ENCODE measurements at regions not wholly inside any gene's neighbourhood (a gene's known extent, or its start where the extent isn't known, plus 50 kb on each side); places are given as distances from the start of the nearest gene placed in this dataset.

DNA sequence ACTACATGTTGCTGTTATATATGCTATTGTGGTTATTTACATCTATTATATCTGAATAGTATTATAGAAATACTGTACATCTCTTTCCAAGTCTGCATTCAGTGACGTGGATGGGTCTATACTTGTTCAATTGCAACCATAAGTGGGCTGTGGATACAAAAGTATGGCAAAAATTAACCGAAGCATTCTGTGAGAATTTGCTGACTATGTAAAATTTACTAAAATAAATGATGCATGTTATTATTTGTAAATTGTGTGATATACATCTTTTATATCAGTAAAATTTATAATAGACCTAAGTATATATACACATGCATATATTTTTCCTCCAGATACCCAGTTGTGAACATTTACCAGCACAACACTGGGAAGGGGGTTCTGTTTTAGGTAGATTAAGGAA is 215.1 kb downstream of the NECTIN3 start:
- Mint-ChIP-seq H3K27me3 (ENCODE audit: low read depth in 2 of 2) (no peaks in the 10 kb centered on the region), H3K4me1 (peaks cover 0 to 6% of the 10 kb centered on the region in 2 donors), H3K9me3 (no peaks in the 10 kb centered on the region), H3K27ac (no peak overlapping the region), H3K36me3 (no peaks in the 10 kb centered on the region), H3K4me3 (no peak overlapping the region)
- H3K4me1 ChIP-seq (ENCODE audit: control insufficient read depth, insufficient read depth, low read length): no peaks in the 10 kb centered on the region
- 90% methylated on average over 2 of the region's 2 CpGs for WGBS (ENCODE audit: insufficient coverage)
- no peaks in the 10 kb centered on the region for H3K9me3 ChIP-seq (ENCODE audit: control insufficient read depth, insufficient read depth, low read length)
- TF ChIP-seq, protein P1, sequence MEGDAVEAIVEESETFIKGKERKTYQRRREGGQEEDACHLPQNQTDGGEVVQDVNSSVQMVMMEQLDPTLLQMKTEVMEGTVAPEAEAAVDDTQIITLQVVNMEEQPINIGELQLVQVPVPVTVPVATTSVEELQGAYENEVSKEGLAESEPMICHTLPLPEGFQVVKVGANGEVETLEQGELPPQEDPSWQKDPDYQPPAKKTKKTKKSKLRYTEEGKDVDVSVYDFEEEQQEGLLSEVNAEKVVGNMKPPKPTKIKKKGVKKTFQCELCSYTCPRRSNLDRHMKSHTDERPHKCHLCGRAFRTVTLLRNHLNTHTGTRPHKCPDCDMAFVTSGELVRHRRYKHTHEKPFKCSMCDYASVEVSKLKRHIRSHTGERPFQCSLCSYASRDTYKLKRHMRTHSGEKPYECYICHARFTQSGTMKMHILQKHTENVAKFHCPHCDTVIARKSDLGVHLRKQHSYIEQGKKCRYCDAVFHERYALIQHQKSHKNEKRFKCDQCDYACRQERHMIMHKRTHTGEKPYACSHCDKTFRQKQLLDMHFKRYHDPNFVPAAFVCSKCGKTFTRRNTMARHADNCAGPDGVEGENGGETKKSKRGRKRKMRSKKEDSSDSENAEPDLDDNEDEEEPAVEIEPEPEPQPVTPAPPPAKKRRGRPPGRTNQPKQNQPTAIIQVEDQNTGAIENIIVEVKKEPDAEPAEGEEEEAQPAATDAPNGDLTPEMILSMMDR (IDR thresholded peaks at IDR 0.05): no peak
- ATAC-seq (no peak), DNase-seq (no peak)
- intact Hi-C loops (cut with micrococcal nuclease): no loop called here
- H3K4me3 ChIP-seq (ENCODE audit: low read length): no peak overlapping the region
- H3K27ac ChIP-seq (ENCODE audit: low read length): no peak overlapping the region
- H3K27me3 ChIP-seq (ENCODE audit: control insufficient read depth, insufficient read depth, low read length): no peaks in the 10 kb centered on the region
- no peaks in the 10 kb centered on the region for H3K36me3 ChIP-seq (ENCODE audit: control insufficient read depth, insufficient read depth, low read length)

DNA sequence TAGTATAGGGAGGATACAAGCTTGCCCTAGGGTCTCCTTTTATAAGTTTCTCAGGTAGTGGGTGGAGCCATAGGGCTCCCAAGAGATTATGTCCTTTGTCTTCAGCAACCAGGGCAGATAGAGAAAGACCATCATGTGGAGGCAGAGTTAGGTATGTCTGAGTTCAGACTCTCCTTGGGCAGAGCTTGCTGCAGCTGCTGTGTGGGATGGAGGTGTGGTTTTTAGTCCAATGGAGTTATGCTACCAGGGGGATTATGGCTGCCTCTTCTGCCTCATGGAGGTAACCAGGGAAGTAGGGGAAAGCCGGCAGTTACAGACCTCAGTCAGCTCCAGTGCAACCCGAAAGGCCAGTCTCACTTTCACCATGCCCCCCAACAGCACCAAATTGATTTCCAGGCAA is 220.5 kb downstream of the NECTIN3 start:
- no peak overlapping the region for H3K4me3 Mint-ChIP-seq
- Histone ChIP-seq H3K9me3 (ENCODE audit: control insufficient read depth, insufficient read depth, low read length) (no peaks in the 10 kb centered on the region), H3K27me3 (ENCODE audit: control insufficient read depth, insufficient read depth, low read length) (no peaks in the 10 kb centered on the region), H3K36me3 (ENCODE audit: control insufficient read depth, insufficient read depth, low read length) (no peaks in the 10 kb centered on the region), H3K4me3 (ENCODE audit: low read length) (no peak overlapping the region), H3K4me1 (ENCODE audit: control insufficient read depth, insufficient read depth, low read length) (no peaks in the 10 kb centered on the region), H3K27ac (ENCODE audit: low read length) (no peak overlapping the region)
- no peak overlapping the region for H3K27ac Mint-ChIP-seq
- 100% methylated on average over 2 of the region's 2 CpGs for WGBS (ENCODE audit: insufficient coverage)
- no peaks in the 10 kb centered on the region for H3K9me3 Mint-ChIP-seq
- no peaks in the 10 kb centered on the region for H3K36me3 Mint-ChIP-seq
- TF ChIP-seq, protein P1 (IDR thresholded peaks at IDR 0.05): no peak
- ATAC-seq (no peak), DNase-seq (no peak)
- intact Hi-C loops (cut with micrococcal nuclease): no loop called here
- H3K27me3 Mint-ChIP-seq (ENCODE audit: low read depth in 2 of 2): peaks cover 0 to 6% of the 10 kb centered on the region in 2 donors
- no peaks in the 10 kb centered on the region for H3K4me1 Mint-ChIP-seq

DNA sequence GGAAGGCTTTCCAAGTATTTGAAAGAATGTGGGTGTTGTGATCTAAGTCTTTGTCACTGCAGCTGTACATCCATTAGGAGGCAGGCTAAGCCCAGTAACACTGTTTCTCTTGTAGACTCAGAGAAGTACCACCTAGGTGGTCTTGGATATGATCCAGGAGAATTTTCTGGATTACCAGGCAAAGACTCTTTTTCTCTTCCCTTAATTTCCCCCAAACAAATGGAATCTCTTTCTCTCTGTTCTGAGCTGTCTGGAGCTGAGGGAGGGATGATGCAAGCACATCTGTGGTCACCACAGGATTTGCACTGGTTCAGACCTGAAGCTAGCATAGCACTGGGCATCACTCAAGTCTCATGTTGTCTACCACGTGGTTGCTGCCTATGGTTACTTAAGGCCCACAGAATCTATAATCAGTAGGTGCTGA is 227.6 kb downstream of the NECTIN3 start:
- ATAC-seq (no peak), DNase-seq (no peak)
- intact Hi-C loops (cut with micrococcal nuclease): no loop called here
- TF ChIP-seq, protein P1 (IDR thresholded peaks at IDR 0.05): no peak
- H3K27me3 Mint-ChIP-seq (ENCODE audit: low read depth in 2 of 2): peaks cover 4 to 8% of the 10 kb centered on the region in 2 donors
- no peak overlapping the region for H3K4me3 Mint-ChIP-seq
- H3K27ac ChIP-seq (ENCODE audit: low read length): no peak overlapping the region
- no peaks in the 10 kb centered on the region for H3K27me3 ChIP-seq (ENCODE audit: control insufficient read depth, insufficient read depth, low read length)
- no peaks in the 10 kb centered on the region for H3K9me3 ChIP-seq (ENCODE audit: control insufficient read depth, insufficient read depth, low read length)
- no peak overlapping the region for H3K4me3 ChIP-seq (ENCODE audit: low read length)
- no peak overlapping the region for H3K27ac Mint-ChIP-seq
- no peaks in the 10 kb centered on the region for H3K36me3 Mint-ChIP-seq
- 50% methylated on average over 1 of the region's 1 CpG for WGBS (ENCODE audit: insufficient coverage)
- H3K9me3 Mint-ChIP-seq: no peaks in the 10 kb centered on the region
- H3K36me3 ChIP-seq (ENCODE audit: control insufficient read depth, insufficient read depth, low read length): no peaks in the 10 kb centered on the region
- H3K4me1 ChIP-seq (ENCODE audit: control insufficient read depth, insufficient read depth, low read length): no peaks in the 10 kb centered on the region
- H3K4me1 Mint-ChIP-seq: peaks cover 13% of the 10 kb centered on the region in 2 donors

DNA sequence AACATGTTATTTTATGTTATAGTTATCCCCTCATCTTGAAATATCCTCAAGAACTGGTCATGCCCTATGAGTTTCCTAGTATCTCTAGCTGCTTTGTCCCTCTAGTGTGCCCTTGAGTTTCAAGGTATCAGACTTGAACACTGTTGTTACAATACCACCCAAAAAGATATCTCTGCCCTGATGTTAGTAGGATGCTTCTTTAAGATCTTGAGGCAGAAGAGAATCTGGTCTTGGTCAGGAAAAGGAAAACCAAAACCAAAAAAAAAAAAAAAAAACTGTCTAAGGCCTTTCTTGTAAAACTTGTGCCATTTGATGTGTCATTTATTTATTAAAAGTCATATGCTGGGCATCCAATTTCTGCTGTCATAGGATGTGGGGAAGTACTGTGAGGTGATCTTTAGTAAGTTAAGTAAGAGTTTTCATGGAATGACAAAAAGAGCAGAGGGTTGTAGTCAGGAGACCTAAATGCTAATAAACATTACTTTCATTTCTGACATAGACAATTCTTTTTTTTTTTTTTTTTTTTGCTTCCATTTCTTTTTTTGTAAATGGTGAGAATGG is 229.7 kb downstream of the NECTIN3 start:
- H3K4me3 ChIP-seq (ENCODE audit: low read length): no peak overlapping the region
- no peaks in the 10 kb centered on the region for H3K4me1 ChIP-seq (ENCODE audit: control insufficient read depth, insufficient read depth, low read length)
- DNase-seq: no peak
- Mint-ChIP-seq H3K27me3 (ENCODE audit: low read depth in 2 of 2) (peaks cover 7 to 12% of the 10 kb centered on the region in 2 donors), H3K4me3 (no peak overlapping the region), H3K27ac (no peak overlapping the region), H3K36me3 (no peaks in the 10 kb centered on the region), H3K9me3 (no peaks in the 10 kb centered on the region), H3K4me1 (peaks cover 13% of the 10 kb centered on the region in 2 donors)
- intact Hi-C loops (cut with micrococcal nuclease): no loop called here
- H3K36me3 ChIP-seq (ENCODE audit: control insufficient read depth, insufficient read depth, low read length): no peaks in the 10 kb centered on the region
- no peak overlapping the region for H3K27ac ChIP-seq (ENCODE audit: low read length)
- H3K9me3 ChIP-seq (ENCODE audit: control insufficient read depth, insufficient read depth, low read length): no peaks in the 10 kb centered on the region
- no peak for ATAC-seq
- TF ChIP-seq, protein P1 (IDR thresholded peaks at IDR 0.05): no peak
- H3K27me3 ChIP-seq (ENCODE audit: control insufficient read depth, insufficient read depth, low read length): no peaks in the 10 kb centered on the region
